ENCODE measurements at regions not wholly inside any gene's neighbourhood (a gene's known extent, or its start where the extent isn't known, plus 50 kb on each side); places are given as distances from the start of the nearest gene placed in this dataset.

GRCh38 chr13:91264484-91264883 lies 83.0 kb upstream of the MIR17HG start:
- Histone ChIP-seq H3K4ac (ENCODE audit: low read depth, low read length) (no peak overlapping the region), H2BK120ac (ENCODE audit: low read depth, low read length) (no peak overlapping the region), H3K14ac (replicated peaks; ENCODE audit: low read depth, low read length) (no peak overlapping the region), H2AK9ac (replicated peaks; ENCODE audit: low read depth, low read length, poor library complexity) (no peak overlapping the region), H3K18ac (ENCODE audit: low read depth, low read length) (no peak overlapping the region), H2BK5ac (ENCODE audit: low read depth, low read length, poor library complexity, severe bottlenecking) (no peak overlapping the region), H4K8ac (ENCODE audit: low read depth in 2 of 2, low read length in 2 of 2) (no peak overlapping the region), H3K36me3 (ENCODE audit: control insufficient read depth, insufficient read depth, low read length) (no peaks in the 10 kb centered on the region), H2BK20ac (ENCODE audit: low read depth, low read length) (no peak overlapping the region), H3K4me3 (ENCODE audit: insufficient read depth, low read depth, low read length) (no peak overlapping the region), H3K79me1 (ENCODE audit: low read depth in 1 of 2, low read length in 2 of 2) (no peaks in the 10 kb centered on the region), H4K20me1 (ENCODE audit: insufficient read depth, low read length) (no peaks in the 10 kb centered on the region), H3K9ac (ENCODE audit: low read depth, low read length) (no peak overlapping the region), H4K91ac (ENCODE audit: insufficient read depth, low read depth, low read length) (no peak overlapping the region), H2AK5ac (ENCODE audit: low read depth, low read length) (no peak overlapping the region), H2AFZ (replicated peaks; ENCODE audit: low read length, poor library complexity) (no peak overlapping the region), H3K27me3 (ENCODE audit: control insufficient read depth, insufficient read depth, low read length) (no peaks in the 10 kb centered on the region), H3K56ac (ENCODE audit: extremely low read depth, insufficient read depth, low read length) (no peak overlapping the region), H2BK15ac (ENCODE audit: low read depth, low read length) (no peak overlapping the region), H3K27ac (ENCODE audit: insufficient read depth, low read length) (no peak overlapping the region), H3K9me1 (ENCODE audit: insufficient read depth, low read length) (no peaks in the 10 kb centered on the region), H3K9me3 (ENCODE audit: control insufficient read depth, insufficient read depth, low read length) (0 out of 2 replicates have a peak, but pooled peaks cover 2% of the 10 kb centered on the region), H3K4me1 (ENCODE audit: control insufficient read depth, insufficient read depth, low read length) (no peaks in the 10 kb centered on the region), H3K4me2 (ENCODE audit: low read depth, low read length) (no peak overlapping the region), H4K5ac (ENCODE audit: low read depth, low read length) (no peak overlapping the region), H3K23ac (ENCODE audit: low read depth, low read length) (no peak overlapping the region)
- dilution Hi-C loops (cut with HindIII; ENCODE audit: low sequenced_read_pairs, unreplicated experiment) (no loop called here), in situ Hi-C loops (cut with MboI; ENCODE audit: low sequenced_read_pairs) (no loop called here), intact Hi-C loops (cut with micrococcal nuclease) (no loop called here)
- DNase-seq (no peak), ATAC-seq (ENCODE audit: low read depth) (no peak)
- POLR2A ChIA-PET (ENCODE audit: unreplicated experiment): no interaction called here
- BruUV-seq (replicated peaks): no TSS peak
- no peak for TF ChIP-seq MXI1 (IDR thresholded peaks at IDR 0.05; ENCODE audit: borderline replicate concordance, low read depth, low read length)
- no peak for TF ChIP-seq CTCF (conservative IDR thresholded peaks at IDR 0.05; ENCODE audit: low read depth, low read length)
- no peak for TF ChIP-seq USF2 (IDR thresholded peaks at IDR 0.05; ENCODE audit: low read depth, low read length)
- no peak for TF ChIP-seq RCOR1 (IDR thresholded peaks at IDR 0.05; ENCODE audit: insufficient replicate concordance, low read length)
- no CpG with 5 or more reads among the region's 2 CpGs for WGBS, 2 experiments (ENCODE audit: extremely low coverage in 2 of 2, insufficient read length in 1 of 2)
- CTCF ChIA-PET: no interaction called here

Data from IMR-90 (cell line).